Peyer's patch (tissue), 4 donors: ENCODE measurements at regions not wholly inside any gene's neighbourhood (a gene's known extent, or its start where the extent isn't known, plus 50 kb on each side); places are given as distances from the start of the nearest gene placed in this dataset.

Source experiments
- DNase-seq, 3 donors: peaks; one replicate each; pipeline ENCODE4 v3.0.0-alpha.2; 2017 to 2019
- H3K27ac ChIP-seq, 4 donors: fragments of 200-600 bp; sonication (generic); one replicate each; pipeline ENCODE4 v1.5.1; 2016 to 2019
- H3K27me3 ChIP-seq, 2 donors: fragments of 200-600 bp; sonication (generic); one replicate each; pipeline ENCODE4 v1.5.1; 2019
- H3K36me3 ChIP-seq, 3 donors: fragments of 200-600 bp; sonication (generic); one replicate each; pipeline ENCODE4 v1.5.1; 2016 to 2019
- H3K4me1 ChIP-seq, 4 donors: fragments of 200-600 bp; sonication (generic); one replicate each; pipeline ENCODE4 v1.5.1; 2016 to 2019
- H3K4me3 ChIP-seq, 4 donors: fragments of 200-600 bp; sonication (generic); 1 replicate in 3 of 4; 2 replicates in 1 of 4; pipeline ENCODE4 v1.5.1; 2016 to 2019; ENCODE audit warnings: mild to moderate bottlenecking in 1 of 4
- H3K9me3 ChIP-seq, 4 donors: fragments of 200-600 bp; sonication (generic); one replicate each; pipeline ENCODE4 v1.5.1; 2016 to 2019; ENCODE audit warnings: mild to moderate bottlenecking in 1 of 4
- POLR2A ChIP-seq, 2 donors: fragments of 450-650 bp; IDR thresholded peaks; one replicate each; pipeline ENCODE4 v1.5.1; 2017; ENCODE audit warnings: antibody characterized with exemption in 2 of 2, mild to moderate bottlenecking in 2 of 2, moderate library complexity in 2 of 2
- TF ChIP-seq, protein P1 (sequence below), 6 experiments: fragments of 450-650 bp in 4 of 6; fragments of 200-600 bp in 2 of 6; sonication (generic) in 1 of 6; IDR thresholded peaks; one replicate each; pipeline ENCODE4 v1.5.1; 2017 to 2019; ENCODE audit warnings: antibody characterized with exemption in 6 of 6, mild to moderate bottlenecking in 3 of 6, moderate library complexity in 1 of 6

DNA sequence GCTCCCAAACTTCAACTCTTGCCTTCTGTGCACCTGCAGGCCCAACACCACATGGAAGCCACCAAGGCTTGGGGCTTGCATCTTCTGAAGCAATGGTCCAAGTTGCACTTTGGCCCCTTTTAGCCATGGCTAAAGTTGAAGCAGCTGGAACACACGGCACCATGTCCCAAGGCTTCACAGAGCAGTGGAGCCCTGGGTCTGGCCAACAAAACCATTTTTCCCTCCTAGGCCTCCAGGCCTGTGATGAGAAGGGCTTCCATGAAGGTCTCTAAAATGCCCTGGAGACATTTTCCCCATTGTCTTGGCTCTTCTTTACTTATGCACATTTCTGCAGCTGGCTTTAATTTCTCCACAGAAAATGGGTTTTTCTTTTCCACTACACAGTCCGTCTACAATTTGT, 61.3 kb upstream of the CYSLTR1 start:
- Histone ChIP-seq H3K36me3 (no peaks in the 10 kb centered on the region), H3K4me1 (no peaks in the 10 kb centered on the region), H3K27ac (no peak overlapping the region), H3K27me3 (no peaks in the 10 kb centered on the region), H3K9me3 (peaks cover 0 to 4% (median 0%) of the 10 kb centered on the region in 4 donors), H3K4me3 (no peak overlapping the region)
- no peak for DNase-seq
- TF ChIP-seq, protein P1, sequence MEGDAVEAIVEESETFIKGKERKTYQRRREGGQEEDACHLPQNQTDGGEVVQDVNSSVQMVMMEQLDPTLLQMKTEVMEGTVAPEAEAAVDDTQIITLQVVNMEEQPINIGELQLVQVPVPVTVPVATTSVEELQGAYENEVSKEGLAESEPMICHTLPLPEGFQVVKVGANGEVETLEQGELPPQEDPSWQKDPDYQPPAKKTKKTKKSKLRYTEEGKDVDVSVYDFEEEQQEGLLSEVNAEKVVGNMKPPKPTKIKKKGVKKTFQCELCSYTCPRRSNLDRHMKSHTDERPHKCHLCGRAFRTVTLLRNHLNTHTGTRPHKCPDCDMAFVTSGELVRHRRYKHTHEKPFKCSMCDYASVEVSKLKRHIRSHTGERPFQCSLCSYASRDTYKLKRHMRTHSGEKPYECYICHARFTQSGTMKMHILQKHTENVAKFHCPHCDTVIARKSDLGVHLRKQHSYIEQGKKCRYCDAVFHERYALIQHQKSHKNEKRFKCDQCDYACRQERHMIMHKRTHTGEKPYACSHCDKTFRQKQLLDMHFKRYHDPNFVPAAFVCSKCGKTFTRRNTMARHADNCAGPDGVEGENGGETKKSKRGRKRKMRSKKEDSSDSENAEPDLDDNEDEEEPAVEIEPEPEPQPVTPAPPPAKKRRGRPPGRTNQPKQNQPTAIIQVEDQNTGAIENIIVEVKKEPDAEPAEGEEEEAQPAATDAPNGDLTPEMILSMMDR (IDR thresholded peaks at IDR 0.05): no peak
- TF ChIP-seq POLR2A (IDR thresholded peaks at IDR 0.05): no peak

DNA sequence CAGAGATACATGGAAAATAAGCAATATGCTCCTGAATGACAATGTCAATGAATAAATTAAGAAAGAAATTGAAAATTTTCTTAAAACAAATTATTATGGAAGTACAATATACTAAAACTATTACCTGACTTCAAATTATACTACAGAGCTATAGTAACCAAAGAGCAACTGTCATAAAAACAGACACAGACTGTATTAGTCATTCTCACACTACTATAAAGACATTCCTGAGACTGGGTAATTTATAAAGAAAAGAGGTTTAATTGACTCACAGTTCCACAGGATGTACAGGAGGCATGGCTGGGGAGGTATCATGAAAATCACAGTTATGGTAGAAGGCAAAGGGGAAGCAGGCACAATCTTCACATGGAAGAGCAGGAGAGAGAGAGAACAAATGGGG, 60.0 kb upstream of the CYSLTR1 start:
- Histone ChIP-seq H3K9me3 (peaks cover 0 to 4% (median 0%) of the 10 kb centered on the region in 4 donors), H3K36me3 (no peaks in the 10 kb centered on the region), H3K27ac (no peak overlapping the region), H3K4me1 (no peaks in the 10 kb centered on the region), H3K27me3 (no peaks in the 10 kb centered on the region), H3K4me3 (no peak overlapping the region)
- TF ChIP-seq POLR2A (IDR thresholded peaks at IDR 0.05): no peak
- TF ChIP-seq, protein P1 (IDR thresholded peaks at IDR 0.05): no peak
- DNase-seq: no peak

DNA sequence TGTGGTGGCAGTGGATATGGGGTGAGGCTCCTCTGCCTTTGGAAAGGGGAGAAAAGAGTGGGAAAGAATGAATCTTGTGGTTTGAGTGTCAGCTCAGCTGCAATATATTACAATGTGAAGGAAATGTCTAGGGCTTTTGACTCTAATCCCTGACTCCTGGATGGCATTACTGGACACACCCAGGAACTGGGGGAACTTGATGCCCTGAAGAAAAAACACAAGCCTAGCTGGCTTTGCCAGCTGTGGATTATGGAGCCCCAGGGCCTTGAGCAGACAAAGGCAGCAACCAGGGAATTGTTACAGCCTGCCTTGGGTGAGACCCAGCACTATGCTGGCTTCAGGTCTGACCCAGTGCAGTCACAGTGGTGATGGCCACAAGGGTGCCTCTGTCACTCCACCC, 57.1 kb upstream of the CYSLTR1 start:
- no peak overlapping the region for H3K4me3 ChIP-seq
- no peaks in the 10 kb centered on the region for H3K4me1 ChIP-seq
- TF ChIP-seq, protein P1 (IDR thresholded peaks at IDR 0.05): no peak
- TF ChIP-seq POLR2A (IDR thresholded peaks at IDR 0.05): no peak
- H3K27ac ChIP-seq: no peak overlapping the region
- no peak for DNase-seq
- H3K9me3 ChIP-seq: peaks cover 0 to 4% (median 0%) of the 10 kb centered on the region in 4 donors
- no peaks in the 10 kb centered on the region for H3K36me3 ChIP-seq
- H3K27me3 ChIP-seq: no peaks in the 10 kb centered on the region

DNA sequence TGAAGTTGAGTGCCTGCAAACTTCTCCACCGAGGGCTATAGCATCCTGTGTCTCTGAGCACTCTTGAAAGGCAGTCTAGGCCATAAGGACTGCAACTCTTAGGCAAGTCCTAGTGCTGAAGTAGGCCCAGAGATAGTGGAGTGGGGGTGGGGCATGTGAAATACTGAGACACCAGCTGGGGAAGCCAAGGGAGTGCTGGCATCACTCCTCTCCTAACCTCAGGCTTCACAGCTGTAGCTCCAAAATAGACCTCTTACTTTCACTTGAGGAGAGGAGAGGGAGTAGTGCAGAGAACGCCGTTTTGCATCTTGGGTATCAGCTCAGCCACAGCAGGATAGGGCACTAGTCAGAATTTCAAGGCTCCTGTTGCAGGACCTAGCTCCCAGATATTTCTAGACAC, 56.2 kb upstream of the CYSLTR1 start:
- H3K27ac ChIP-seq: no peak overlapping the region
- H3K9me3 ChIP-seq: peaks cover 0 to 2% (median 0%) of the 10 kb centered on the region in 4 donors
- no peaks in the 10 kb centered on the region for H3K4me1 ChIP-seq
- TF ChIP-seq POLR2A (IDR thresholded peaks at IDR 0.05): no peak
- TF ChIP-seq, protein P1 (IDR thresholded peaks at IDR 0.05): no peak
- no peak for DNase-seq
- H3K27me3 ChIP-seq: no peaks in the 10 kb centered on the region
- no peak overlapping the region for H3K4me3 ChIP-seq
- H3K36me3 ChIP-seq: no peaks in the 10 kb centered on the region

DNA sequence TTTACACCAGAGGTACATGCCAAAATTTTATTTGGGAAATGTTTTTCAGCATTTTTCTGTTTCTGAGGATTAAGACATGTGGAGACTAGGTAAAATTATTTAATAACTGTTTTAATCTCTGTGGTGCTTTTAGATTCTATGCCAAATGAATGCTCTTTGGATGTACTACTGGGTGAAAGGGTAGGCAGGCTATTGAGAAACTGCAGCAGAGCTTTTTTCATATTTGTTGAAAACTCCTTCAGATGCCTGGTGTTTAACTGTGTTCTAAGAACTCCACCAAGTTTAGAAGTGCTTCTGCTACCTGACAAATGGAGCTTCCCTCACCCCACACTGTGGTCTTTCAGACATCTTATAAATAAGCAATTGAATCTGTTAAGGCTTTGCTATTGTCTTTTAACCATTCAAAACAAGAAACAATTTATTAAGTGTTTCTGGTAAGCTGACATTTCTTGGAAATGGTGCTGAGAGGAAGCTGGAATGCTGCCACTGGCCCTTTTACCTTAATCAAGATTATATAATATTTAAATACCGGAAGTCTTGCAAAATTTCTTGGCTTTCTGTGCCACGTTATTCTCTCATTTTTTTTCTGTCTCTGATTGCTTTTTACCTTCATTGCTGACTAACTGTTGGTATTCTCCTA, 51.2 kb upstream of the CYSLTR1 start:
- DNase-seq: no peak
- no peak overlapping the region for H3K4me3 ChIP-seq
- no peaks in the 10 kb centered on the region for H3K36me3 ChIP-seq
- H3K9me3 ChIP-seq: no peaks in the 10 kb centered on the region
- no peaks in the 10 kb centered on the region for H3K27me3 ChIP-seq
- no peak overlapping the region for H3K27ac ChIP-seq
- H3K4me1 ChIP-seq: no peaks in the 10 kb centered on the region
- TF ChIP-seq, protein P1 (IDR thresholded peaks at IDR 0.05): no peak
- TF ChIP-seq POLR2A (IDR thresholded peaks at IDR 0.05): no peak
